ENCODE measurements at regions not wholly inside any gene's neighbourhood (a gene's known extent, or its start where the extent isn't known, plus 50 kb on each side); places are given as distances from the start of the nearest gene placed in this dataset.

GRCh38 chr17:71934520-71934919 lies 186.3 kb upstream of the SOX9 start:
- intact Hi-C loops (cut with micrococcal nuclease): no loop called here
- DNase-seq: no peak
- no peak for TF ChIP-seq CTCF (IDR thresholded peaks at IDR 0.05; ENCODE audit: borderline replicate concordance)

DNA sequence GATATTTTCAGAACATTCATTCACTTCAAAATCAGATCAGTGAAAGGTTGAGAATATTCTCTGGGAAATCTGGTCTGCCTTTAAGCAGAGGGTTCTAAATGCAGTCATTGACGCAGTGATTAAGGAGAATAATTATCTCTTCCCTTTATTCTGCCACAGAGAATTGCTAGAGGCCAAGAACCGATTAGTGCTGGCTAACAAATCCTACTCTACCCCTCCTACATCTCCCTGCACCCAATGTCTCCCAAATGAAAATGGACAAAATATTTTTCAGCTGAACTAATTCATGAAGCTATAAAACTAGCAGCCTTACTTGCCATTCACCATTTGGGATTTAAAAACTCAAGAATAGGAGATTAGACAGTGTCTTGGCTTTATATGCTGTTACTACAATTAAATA lies 185.5 kb upstream of the SOX9 start:
- no peaks in the 10 kb centered on the region for H3K4me1 ChIP-seq
- H3K36me3 ChIP-seq: no peaks in the 10 kb centered on the region
- DNase-seq: no peak
- no peak for TF ChIP-seq CTCF (IDR thresholded peaks at IDR 0.05; ENCODE audit: borderline replicate concordance)
- no peaks in the 10 kb centered on the region for H3K9me3 ChIP-seq (replicated peaks)
- intact Hi-C loops (cut with micrococcal nuclease): no loop called here
- no peak overlapping the region for H3K4me3 ChIP-seq
- H3K27ac ChIP-seq (replicated peaks): no peak overlapping the region
- H3K27me3 ChIP-seq (ENCODE audit: low read depth): no peaks in the 10 kb centered on the region

More at GRCh38 chr17:71934520-71934919, 186.3 kb upstream of the SOX9 start:
- H3K27ac ChIP-seq (replicated peaks): no peak overlapping the region
- no peaks in the 10 kb centered on the region for H3K9me3 ChIP-seq (replicated peaks)
- H3K4me1 ChIP-seq: no peaks in the 10 kb centered on the region
- no peaks in the 10 kb centered on the region for H3K27me3 ChIP-seq (ENCODE audit: low read depth)
- H3K4me3 ChIP-seq: no peak overlapping the region
- H3K36me3 ChIP-seq: no peaks in the 10 kb centered on the region

DNA sequence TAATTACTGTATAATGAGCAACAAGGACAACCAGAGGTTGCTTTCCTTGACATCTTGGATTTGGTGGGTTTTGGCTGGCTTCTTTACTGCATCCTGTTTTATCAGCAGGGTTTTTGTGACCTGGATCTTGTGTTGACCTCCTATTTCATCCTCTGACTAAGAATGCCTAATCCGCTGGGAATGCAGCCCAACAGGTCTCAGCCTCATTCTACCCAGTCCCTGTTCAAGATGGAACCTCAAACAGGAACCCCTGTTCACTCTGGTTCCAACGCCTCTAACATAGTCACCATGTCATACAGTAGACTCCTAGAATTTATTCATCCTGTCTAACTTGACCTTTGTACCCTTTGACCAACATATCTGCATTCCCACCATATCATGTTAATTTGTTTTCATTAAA lies 183.8 kb upstream of the SOX9 start:
- H3K4me3 ChIP-seq: no peak overlapping the region
- intact Hi-C loops (cut with micrococcal nuclease): no loop called here

GRCh38 chr17:71937914-71938313 lies 182.9 kb upstream of the SOX9 start:
- intact Hi-C loops (cut with micrococcal nuclease): no loop called here

More for the DNA sequence above, 183.8 kb upstream of the SOX9 start:
- Histone ChIP-seq H3K4me1 (no peaks in the 10 kb centered on the region), H3K27ac (replicated peaks) (no peak overlapping the region), H3K9me3 (replicated peaks) (no peaks in the 10 kb centered on the region), H3K36me3 (no peaks in the 10 kb centered on the region), H3K27me3 (ENCODE audit: low read depth) (no peaks in the 10 kb centered on the region)
- DNase-seq: no peak
- no peak for TF ChIP-seq CTCF (IDR thresholded peaks at IDR 0.05; ENCODE audit: borderline replicate concordance)

DNA sequence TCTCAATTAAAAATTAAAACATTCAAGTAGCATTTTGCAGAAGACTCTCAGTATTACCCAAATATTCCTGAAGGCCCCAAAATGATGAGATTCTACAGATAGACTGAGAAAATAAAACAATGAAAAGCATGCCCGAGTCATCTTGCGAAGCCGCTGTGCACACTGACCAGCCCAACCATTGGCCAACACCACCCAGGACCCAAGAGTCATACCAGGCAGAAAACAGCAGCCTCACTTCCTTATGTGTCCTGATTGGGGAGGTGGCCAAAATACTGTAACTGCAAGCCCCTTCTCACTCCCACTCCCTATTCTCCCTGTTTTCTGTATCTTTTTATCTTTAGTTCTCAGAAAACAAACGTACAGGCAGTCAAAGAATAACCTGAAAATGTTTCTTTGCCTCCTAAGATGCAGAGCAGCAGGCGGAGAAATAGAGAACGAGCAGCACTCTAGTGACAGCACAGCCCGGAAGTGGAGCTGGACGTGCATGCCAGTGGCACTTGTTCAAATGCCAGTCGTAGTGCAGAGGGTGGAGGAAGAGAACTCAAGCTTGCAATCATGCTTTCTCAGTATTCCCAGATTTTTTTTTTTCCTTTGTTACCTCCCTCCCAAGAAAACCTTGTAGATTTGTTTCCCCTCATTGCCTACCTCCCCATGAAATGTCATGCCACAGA lies 182.3 kb upstream of the SOX9 start:
- no peaks in the 10 kb centered on the region for H3K9me3 ChIP-seq (replicated peaks)
- no peaks in the 10 kb centered on the region for H3K4me1 ChIP-seq
- no peak overlapping the region for H3K27ac ChIP-seq (replicated peaks)
- H3K4me3 ChIP-seq: peak overlapping the region; percentile 17
- no peak for DNase-seq
- no peak for TF ChIP-seq CTCF (IDR thresholded peaks at IDR 0.05; ENCODE audit: borderline replicate concordance)
- intact Hi-C loops (cut with micrococcal nuclease): no loop called here
- no peaks in the 10 kb centered on the region for H3K27me3 ChIP-seq (ENCODE audit: low read depth)
- H3K36me3 ChIP-seq: no peaks in the 10 kb centered on the region

More at GRCh38 chr17:71937914-71938313, 182.9 kb upstream of the SOX9 start:
- H3K27ac ChIP-seq (replicated peaks): no peak overlapping the region
- no peaks in the 10 kb centered on the region for H3K4me1 ChIP-seq
- TF ChIP-seq CTCF (IDR thresholded peaks at IDR 0.05; ENCODE audit: borderline replicate concordance): no peak
- H3K4me3 ChIP-seq: no peak overlapping the region
- no peak for DNase-seq
- H3K27me3 ChIP-seq (ENCODE audit: low read depth): no peaks in the 10 kb centered on the region
- H3K9me3 ChIP-seq (replicated peaks): no peaks in the 10 kb centered on the region
- H3K36me3 ChIP-seq: no peaks in the 10 kb centered on the region
